ENCODE measurements at regions not wholly inside any gene's neighbourhood (a gene's known extent, or its start where the extent isn't known, plus 50 kb on each side); places are given as distances from the start of the nearest gene placed in this dataset.

GRCh38 chr13:26494571-26495195 is 62.8 kb upstream of the WASF3 start:
- Histone ChIP-seq H3K27me3 (ENCODE audit: control insufficient read depth, insufficient read depth, low read length) (no peaks in the 10 kb centered on the region), H3K36me3 (replicated peaks; ENCODE audit: control insufficient read depth, insufficient read depth, low read length) (no peaks in the 10 kb centered on the region), H3K4me3 (ENCODE audit: insufficient read depth, low read depth, low read length) (no peak overlapping the region)
- DNase-seq = no peak

GRCh38 chr13:26495750-26496149 is 61.7 kb upstream of the WASF3 start:
- Histone ChIP-seq H3K4me3 (ENCODE audit: insufficient read depth, low read depth, low read length) (no peak overlapping the region), H3K27me3 (ENCODE audit: control insufficient read depth, insufficient read depth, low read length) (no peaks in the 10 kb centered on the region), H3K36me3 (replicated peaks; ENCODE audit: control insufficient read depth, insufficient read depth, low read length) (no peaks in the 10 kb centered on the region)
- no peak for DNase-seq

- H3K4me3 ChIP-seq (ENCODE audit: insufficient read depth, low read depth, low read length) = no peak overlapping the region
These were observed 59.4 kb upstream of the WASF3 start for GRCh38 chr13:26497968-26498511.

GRCh38 chr13:26498656-26499601 is 58.6 kb upstream of the WASF3 start:
- no peak for DNase-seq
- H3K27me3 ChIP-seq (ENCODE audit: control insufficient read depth, insufficient read depth, low read length) = no peaks in the 10 kb centered on the region
- H3K36me3 ChIP-seq (replicated peaks; ENCODE audit: control insufficient read depth, insufficient read depth, low read length) = no peaks in the 10 kb centered on the region
- no peak overlapping the region for H3K4me3 ChIP-seq (ENCODE audit: insufficient read depth, low read depth, low read length)

More at GRCh38 chr13:26497968-26498511, 59.4 kb upstream of the WASF3 start:
- no peaks in the 10 kb centered on the region for H3K27me3 ChIP-seq (ENCODE audit: control insufficient read depth, insufficient read depth, low read length)
- DNase-seq = no peak
- no peaks in the 10 kb centered on the region for H3K36me3 ChIP-seq (replicated peaks; ENCODE audit: control insufficient read depth, insufficient read depth, low read length)

- Histone ChIP-seq H3K4me3 (ENCODE audit: insufficient read depth, low read depth, low read length) (no peak overlapping the region), H3K27me3 (ENCODE audit: control insufficient read depth, insufficient read depth, low read length) (no peaks in the 10 kb centered on the region)
- DNase-seq = no peak
These were observed 56.7 kb upstream of the WASF3 start for GRCh38 chr13:26500618-26501320.

GRCh38 chr13:26501641-26502040 is 55.8 kb upstream of the WASF3 start:
- DNase-seq = no peak
- Histone ChIP-seq H3K27me3 (ENCODE audit: control insufficient read depth, insufficient read depth, low read length) (no peaks in the 10 kb centered on the region), H3K4me3 (ENCODE audit: insufficient read depth, low read depth, low read length) (no peak overlapping the region), H3K36me3 (replicated peaks; ENCODE audit: control insufficient read depth, insufficient read depth, low read length) (no peaks in the 10 kb centered on the region)

More at GRCh38 chr13:26500618-26501320, 56.7 kb upstream of the WASF3 start:
- no peaks in the 10 kb centered on the region for H3K36me3 ChIP-seq (replicated peaks; ENCODE audit: control insufficient read depth, insufficient read depth, low read length)

GRCh38 chr13:26502826-26503225 is 54.7 kb upstream of the WASF3 start:
- H3K36me3 ChIP-seq (replicated peaks; ENCODE audit: control insufficient read depth, insufficient read depth, low read length) = no peaks in the 10 kb centered on the region
- no peak overlapping the region for H3K4me3 ChIP-seq (ENCODE audit: insufficient read depth, low read depth, low read length)
- peak; percentile 66 for DNase-seq
- no peaks in the 10 kb centered on the region for H3K27me3 ChIP-seq (ENCODE audit: control insufficient read depth, insufficient read depth, low read length)

GRCh38 chr13:26503826-26504594 is 53.5 kb upstream of the WASF3 start:
- H3K36me3 ChIP-seq (replicated peaks; ENCODE audit: control insufficient read depth, insufficient read depth, low read length) = no peaks in the 10 kb centered on the region
- no peaks in the 10 kb centered on the region for H3K27me3 ChIP-seq (ENCODE audit: control insufficient read depth, insufficient read depth, low read length)

More at GRCh38 chr13:26503826-26504594, 53.5 kb upstream of the WASF3 start:
- H3K4me3 ChIP-seq (ENCODE audit: insufficient read depth, low read depth, low read length) = no peak overlapping the region
- no peak for DNase-seq
